GM12878 (cell line): ENCODE measurements at regions not wholly inside any gene's neighbourhood (a gene's known extent, or its start where the extent isn't known, plus 50 kb on each side); places are given as distances from the start of the nearest gene placed in this dataset.
A peak's percentile ranks its signal among the peaks of the same experiment; 100 is the strongest.

Source experiments
- ATAC-seq: fragments of 200-7000 bp; cut with Tn5 transposase; 3 replicates; pipeline ENCODE4 v1.9.1; 2020; ENCODE audit warnings: mild to moderate bottlenecking, moderate library complexity
- BruUV-seq: library from RNA; stranded (reverse); fragments of 400-500 nt; replicated peaks from 2 replicates; lab custom pipeline; 2021; lab: Mats Ljungman, UMichigan
- CTCF ChIA-PET: fragments of 300-600 bp; sonication (Branson Sonifier 250); formaldehyde crosslinking; extraction: SDS; loops from one replicate; lab custom pipeline; 2021; ENCODE audit warnings: inconsistent platforms; lab: Yijun Ruan, JAX
- POLR2A ChIA-PET: fragments of 350-600 bp; formaldehyde crosslinking; extraction: SDS; loops from one replicate; lab custom pipeline; 2021; ENCODE audit warnings: inconsistent platforms; lab: Charles Lee
- RAD21 ChIA-PET: fragments of 300-600 bp; sonication (Branson Sonifier 250); formaldehyde crosslinking; loops from one replicate; lab custom pipeline; 2023; ENCODE audit warnings: antibody characterized with exemption; ENCODE audit not compliant: unreplicated experiment; lab: Charles Lee
- SMC1A ChIA-PET: fragments of 300-600 bp; sonication (Branson Sonifier 250); formaldehyde crosslinking; loops from one replicate; lab custom pipeline; 2023; ENCODE audit not compliant: unreplicated experiment, uncharacterized antibody; lab: Charles Lee
- DNase-seq: peaks from one replicate; pipeline ENCODE4 v3.0.0-alpha.2; 2011; ENCODE audit warnings: low read depth, low spot score
- FAIRE-seq: peaks from 3 replicates; lab custom pipeline; 2011; peaks lifted over from hg19 to GRCh38; lab: Jason Lieb, UNC
- H2AFZ ChIP-seq: 2 replicates; pipeline ENCODE4 v1.6.0; 2011; ENCODE audit warnings: low read depth, low read length, control low read depth; ENCODE audit not compliant: control insufficient read depth
- H3K27ac ChIP-seq: 2 replicates; pipeline ENCODE4 v1.5.1; 2011; ENCODE audit warnings: control low read depth; ENCODE audit not compliant: control insufficient read depth, insufficient read depth
- H3K27me3 ChIP-seq, 2 experiments: replicated peaks in 1 of 2; 2 replicates each; pipeline versions ENCODE4 v1.6.0 to v1.6.1; 2011; ENCODE audit warnings: low read length in 1 of 2; ENCODE audit not compliant: control insufficient read depth in 2 of 2, insufficient read depth in 2 of 2
- H3K36me3 ChIP-seq, 2 experiments: 2 replicates each; pipeline ENCODE4 v1.5.1; 2011; ENCODE audit warnings: low read length in 1 of 2; ENCODE audit not compliant: control insufficient read depth in 2 of 2, insufficient read depth in 2 of 2
- H3K4me1 ChIP-seq: 2 replicates; pipeline ENCODE4 v1.6.1; 2011; ENCODE audit warnings: mild to moderate bottlenecking, low read length, moderate library complexity, mixed read lengths; ENCODE audit not compliant: control insufficient read depth, insufficient read depth
- H3K4me2 ChIP-seq: 2 replicates; pipeline ENCODE4 v1.6.0; 2011; ENCODE audit warnings: control low read depth; ENCODE audit not compliant: control insufficient read depth, insufficient read depth
- H3K4me3 ChIP-seq: fragments of 200-600 bp; sonication (generic); 2 replicates; pipeline ENCODE4 v1.5.1; 2016
- H3K79me2 ChIP-seq: 2 replicates; pipeline ENCODE4 v1.6.0; 2011; ENCODE audit warnings: low read length; ENCODE audit not compliant: control insufficient read depth, insufficient read depth
- H3K9ac ChIP-seq: 2 replicates; pipeline ENCODE4 v1.8.0; 2011; ENCODE audit warnings: low read length, control low read depth, mixed read lengths; ENCODE audit not compliant: control insufficient read depth, insufficient read depth
- H3K9me3 ChIP-seq: replicated peaks from 3 replicates; pipeline ENCODE4 v1.5.1; 2011; ENCODE audit warnings: mild to moderate bottlenecking, low read length; ENCODE audit not compliant: control insufficient read depth, insufficient read depth
- H4K20me1 ChIP-seq: 2 replicates; pipeline ENCODE4 v1.6.0; 2011; ENCODE audit not compliant: control insufficient read depth, insufficient read depth
- BACH1 ChIP-seq: fragments of 450-650 bp; IDR thresholded peaks from 2 replicates; pipeline ENCODE4 v1.6.1; 2017; ENCODE audit warnings: mild to moderate bottlenecking, borderline replicate concordance
- CEBPB ChIP-seq, 2 experiments: fragments of 150-350 bp in 1 of 2; IDR thresholded peaks; 2 replicates each; pipeline ENCODE4 v1.6.1; 2012 to 2014; ENCODE audit warnings: low read depth in 2 of 2, low read length in 2 of 2, borderline replicate concordance in 1 of 2, inconsistent platforms in 1 of 2
- GATAD2B ChIP-seq: fragments of 450-650 bp; conservative IDR thresholded peaks from 2 replicates; pipeline ENCODE4 v1.6.1; 2017; ENCODE audit warnings: low read depth, mild to moderate bottlenecking, moderate library complexity
- IKZF1 ChIP-seq: fragments of 450-650 bp; conservative IDR thresholded peaks from 2 replicates; pipeline ENCODE4 v1.6.1; 2017; ENCODE audit warnings: antibody characterized with exemption, mild to moderate bottlenecking
- MTA2 ChIP-seq: fragments of 450-650 bp; IDR thresholded peaks from 2 replicates; pipeline ENCODE4 v1.6.1; 2016; ENCODE audit warnings: low read depth, mild to moderate bottlenecking, moderate library complexity
- POLR2AphosphoS5 ChIP-seq: IDR thresholded peaks from 2 replicates; pipeline ENCODE4 v1.6.1; 2011; ENCODE audit warnings: mild to moderate bottlenecking, low read length, inconsistent platforms
- SIN3A ChIP-seq: IDR thresholded peaks from 2 replicates; pipeline ENCODE4 v1.6.1; 2012; ENCODE audit warnings: low read depth, low read length, improper control_type of control experiment
- USF2 ChIP-seq: IDR thresholded peaks from 2 replicates; pipeline ENCODE4 v1.6.1; 2011; ENCODE audit warnings: low read depth, low read length, improper control_type of control experiment, borderline replicate concordance
- WGBS: methylation state at CpG from one replicate; pipeline ENCODE4 v1.1.6; 2016; ENCODE audit warnings: low lambda C conversion rate; ENCODE audit not compliant: insufficient replicate concordance, insufficient coverage; ENCODE audit errors: missing lambda C conversion rate; 5-methylcytosine and 5-hydroxymethylcytosine counted together
- in situ Hi-C: fragments of 300-500 bp; cut with MboI; formaldehyde crosslinking; loops from 9 replicates; pipeline ENCODE4 v1.14.3; 2018; ENCODE audit warnings: mixed read lengths
- intact Hi-C: fragments of 100-400 bp; cut with micrococcal nuclease; formaldehyde crosslinking; loops from one replicate; pipeline ENCODE4 v1.14.2; 2022; ENCODE audit not compliant: unreplicated experiment

- intact Hi-C loops (loop anchor here (5.0 kb wide), 2 partner anchors 73 to 133 kb away; no protein-coding TSS in a partner anchor), in situ Hi-C loops (no loop called here)
- ChIA-PET SMC1A (interaction anchor here (1.0 to 2.2 kb wide), 5 partner anchors 9 to 93 kb away, joined by 3 to 8 read pairs (median 4); no protein-coding TSS in a partner anchor), RAD21 (interaction anchor here (1.3 kb wide), 1 partner anchor 32 kb away, joined by 7 read pairs; no protein-coding TSS in a partner anchor), CTCF (no interaction called here), POLR2A (no interaction called here)
- BruUV-seq: no TSS peak
- Histone ChIP-seq H3K9ac (no peak overlapping the region), H3K27ac (no peak overlapping the region), H2AFZ (no peak overlapping the region; the same call in 1 of the 2 replicates), H3K36me3 (no peaks in the 10 kb centered on the region), H3K4me1 (peaks cover 6% of the 10 kb centered on the region), H4K20me1 (no peaks in the 10 kb centered on the region), H3K79me2 (no peaks in the 10 kb centered on the region), H3K4me3 (no peak overlapping the region), H3K27me3 (no peaks in the 10 kb centered on the region), H3K4me2 (0 out of 2 replicates have a peak overlapping the region, but pooled peaks have one; percentile 25), H3K9me3 (no peaks in the 10 kb centered on the region)
- DNase-seq (no peak), FAIRE-seq (no peak), ATAC-seq (no peak)
- TF ChIP-seq MTA2 (no peak), BACH1 (no peak), POLR2AphosphoS5 (no peak), GATAD2B (no peak), USF2 (no peak), SIN3A (no peak), CEBPB (IDR thresholded peaks at IDR 0.05; ENCODE audit: borderline replicate concordance in 1 of 2, low read depth in 2 of 2, low read length in 2 of 2) (no peak), IKZF1 (no peak)
- 49% methylated on average over 3 of the region's 3 CpGs for WGBS
Measured at GRCh38 chrX:42869011-42869410, 91.0 kb upstream of the PPP1R2C start.
